GM21423 (cell line): ENCODE measurements at regions not wholly inside any gene's neighbourhood (a gene's known extent, or its start where the extent isn't known, plus 50 kb on each side); places are given as distances from the start of the nearest gene placed in this dataset.

ENCODE experiments used
- ATAC-seq: cut with Tn5 transposase; IDR thresholded peaks from one replicate; pipeline ENCODE4 v1.9.1; 2021; ENCODE audit warnings: mild to moderate bottlenecking, moderate library complexity; ENCODE audit not compliant: unreplicated experiment

DNA sequence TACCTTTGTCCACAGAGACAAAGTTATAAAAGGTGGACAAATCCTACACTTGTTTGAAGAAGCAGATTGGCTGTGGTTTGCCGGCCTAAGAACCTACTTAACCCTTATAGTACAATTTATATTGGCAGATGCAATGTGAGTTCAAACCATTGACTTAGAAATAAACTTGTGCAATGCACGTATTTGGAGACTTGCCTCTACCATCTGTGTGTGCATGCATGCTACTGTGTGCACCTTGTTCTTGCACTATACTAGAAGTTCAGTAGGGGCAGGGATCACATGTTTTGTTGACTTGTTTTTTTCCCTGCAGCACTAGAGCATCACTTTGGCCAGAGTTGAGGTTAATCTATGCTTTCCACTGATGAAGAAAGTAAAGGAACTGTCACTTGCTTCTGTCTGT lies 163.1 kb upstream of the SERP2 start:
- ATAC-seq, result no peak

DNA sequence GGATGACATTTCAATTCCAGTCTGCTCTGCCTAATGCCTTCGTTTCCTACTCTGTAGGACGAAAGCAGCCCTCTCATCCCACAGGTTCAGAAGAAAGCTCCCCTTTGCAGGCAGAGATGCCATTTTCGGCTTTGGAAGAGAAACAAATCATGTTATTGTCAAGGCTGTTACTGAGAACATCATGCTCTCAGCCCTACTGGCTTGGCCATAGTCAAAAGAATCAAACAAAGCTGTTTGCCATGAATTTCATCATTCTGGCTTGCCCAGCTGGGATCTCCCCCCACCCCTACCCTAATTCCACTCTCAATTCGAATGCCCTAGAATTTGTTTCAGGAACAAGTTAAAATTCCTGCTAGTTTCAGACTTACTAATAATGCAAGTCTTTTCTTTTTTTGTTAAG lies 162.3 kb upstream of the SERP2 start:
- ATAC-seq, result no peak

DNA sequence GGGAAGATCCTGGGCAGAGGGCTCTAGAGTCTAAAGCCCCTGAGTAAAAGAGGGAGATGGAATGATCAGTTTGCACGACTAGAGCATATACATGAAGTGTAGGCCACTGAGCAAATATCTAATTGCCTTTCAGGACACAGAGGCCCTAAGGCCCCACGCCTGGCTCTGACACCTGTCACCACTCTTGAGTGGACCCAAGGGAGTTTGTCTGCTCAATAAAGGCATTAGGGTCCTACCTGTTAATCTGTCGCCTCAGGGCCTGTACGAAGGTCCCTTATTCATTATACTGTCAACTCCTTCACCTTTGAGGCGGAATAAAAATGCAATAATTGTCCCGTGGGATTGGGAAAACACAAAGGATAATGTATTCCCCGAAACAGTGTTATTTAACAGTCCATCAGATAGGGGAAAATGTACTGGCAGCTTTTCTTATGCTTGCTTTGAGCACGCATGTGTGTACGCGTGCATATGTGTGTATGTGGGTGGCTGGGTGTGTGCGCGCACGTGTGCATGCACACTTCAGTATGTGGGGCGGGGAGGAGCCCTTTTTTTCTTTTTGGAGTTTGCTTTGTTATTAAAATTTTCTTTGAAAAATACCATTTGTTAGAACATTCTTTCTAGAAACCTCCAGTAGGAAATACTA lies 161.8 kb upstream of the SERP2 start:
- no peak for ATAC-seq

DNA sequence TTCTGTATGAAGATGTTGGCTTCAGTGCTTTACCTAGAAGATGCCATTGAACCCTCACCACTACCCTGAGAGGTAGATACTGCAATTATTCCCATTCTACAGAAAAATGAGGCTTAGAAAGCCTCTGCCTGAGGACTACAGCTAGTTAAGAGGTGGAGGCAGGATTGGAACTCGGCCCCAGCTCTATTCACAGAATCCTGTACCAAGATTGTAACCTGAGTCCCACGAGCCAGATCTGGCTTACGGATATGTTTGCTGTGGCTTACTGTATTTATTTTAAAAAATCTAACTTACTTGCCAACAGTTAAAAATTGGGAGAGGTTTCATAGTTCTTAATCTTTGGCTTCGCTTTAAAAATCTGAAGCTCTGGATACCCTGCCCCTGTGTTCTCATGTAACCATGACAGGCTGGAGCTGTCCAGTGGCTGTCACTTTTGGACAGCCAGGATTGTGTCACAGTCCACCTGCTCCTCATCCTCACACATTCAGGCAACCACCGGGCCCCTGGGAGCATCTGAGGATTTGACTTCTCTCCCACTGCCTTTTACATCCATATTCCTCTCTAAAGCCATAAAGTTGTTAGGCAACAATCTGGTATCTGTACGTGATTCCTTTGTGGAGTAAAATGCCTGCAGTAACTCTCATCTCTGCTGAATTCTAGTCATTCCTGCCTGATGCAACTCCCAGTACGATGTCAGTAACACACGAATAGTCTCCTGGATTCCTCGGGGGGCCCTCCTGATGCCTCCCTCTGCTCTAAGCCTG lies 160.8 kb upstream of the SERP2 start:
- ATAC-seq, result no peak

DNA sequence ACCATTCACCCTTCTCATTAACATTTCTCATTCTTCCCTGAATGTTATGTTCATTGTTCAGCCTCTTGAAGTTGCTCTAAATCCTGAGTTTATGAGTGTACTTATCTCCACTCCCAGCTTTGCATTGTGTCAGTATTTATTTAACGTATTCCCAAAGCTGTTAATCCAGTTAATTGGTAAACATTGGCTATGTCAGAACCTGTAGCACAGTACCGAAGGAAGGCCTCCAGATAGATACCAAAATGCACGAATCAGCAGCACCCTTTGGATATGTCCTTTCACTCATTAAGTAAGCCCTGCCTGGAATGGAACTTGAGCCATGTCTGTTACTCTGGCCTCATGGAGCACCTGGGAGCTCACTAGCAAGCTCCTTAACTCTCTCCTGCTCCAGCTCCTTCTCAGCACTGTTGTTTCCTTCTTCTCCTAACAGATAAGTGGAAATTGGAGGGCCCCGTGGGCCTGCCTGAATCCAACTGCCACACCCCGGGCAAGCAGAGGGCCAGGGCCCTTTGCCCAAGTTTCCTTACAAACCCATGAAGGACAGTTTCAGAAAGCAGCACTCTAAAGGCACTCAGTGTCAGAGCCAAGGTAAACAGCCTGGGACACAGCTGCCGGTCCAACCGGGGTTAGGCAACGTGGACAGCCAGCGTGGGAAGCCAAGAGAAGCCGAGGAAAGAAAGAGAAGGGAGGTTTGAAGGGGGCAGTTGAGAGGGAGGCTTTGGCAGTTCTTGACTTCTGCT lies 155.0 kb upstream of the SERP2 start:
- no peak for ATAC-seq

DNA sequence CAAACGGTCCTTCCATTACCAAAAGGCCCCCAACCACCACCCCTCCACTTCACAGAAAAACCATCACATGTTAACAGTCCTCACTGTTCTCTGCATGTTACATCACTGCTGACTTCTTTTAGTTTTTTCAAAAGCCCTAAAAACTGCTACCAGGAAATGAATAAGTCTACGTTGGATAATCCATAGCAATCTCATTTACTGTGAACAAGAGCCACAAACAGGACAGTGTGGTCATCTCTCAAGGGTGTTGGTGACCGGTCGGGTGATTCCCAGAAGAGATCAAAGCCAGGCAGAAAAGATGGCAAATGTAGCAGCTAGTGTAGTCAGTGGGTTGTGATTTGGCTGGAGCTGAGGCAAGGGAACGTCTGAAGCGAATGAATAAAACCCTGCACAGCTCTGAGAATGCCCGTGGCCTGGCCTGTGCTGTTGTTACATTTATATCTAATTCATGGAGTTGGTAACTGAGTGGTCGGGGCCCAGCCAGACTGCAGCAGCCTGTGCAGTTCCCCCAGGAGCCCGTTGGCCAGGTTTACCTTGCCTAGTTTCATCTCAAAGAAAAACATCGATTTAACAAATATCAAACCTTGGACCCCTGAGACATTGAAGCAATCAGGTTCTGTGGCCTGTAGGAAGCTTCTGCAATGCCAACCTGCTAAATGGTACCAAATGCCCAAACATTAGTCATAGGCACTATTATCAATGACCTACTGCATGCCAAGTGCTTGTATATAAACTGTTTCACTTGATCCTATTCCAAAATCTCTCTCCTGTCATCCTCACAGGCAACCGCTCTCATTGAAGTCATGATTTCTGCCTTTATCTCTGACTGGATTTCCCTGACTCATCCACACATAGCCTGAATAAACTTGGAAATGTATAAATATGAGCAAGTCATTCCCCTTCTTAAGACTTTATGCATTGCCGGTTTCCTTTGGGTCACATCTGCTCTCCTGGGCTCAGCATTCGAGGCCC lies 153.8 kb upstream of the SERP2 start:
- ATAC-seq, result no peak

DNA sequence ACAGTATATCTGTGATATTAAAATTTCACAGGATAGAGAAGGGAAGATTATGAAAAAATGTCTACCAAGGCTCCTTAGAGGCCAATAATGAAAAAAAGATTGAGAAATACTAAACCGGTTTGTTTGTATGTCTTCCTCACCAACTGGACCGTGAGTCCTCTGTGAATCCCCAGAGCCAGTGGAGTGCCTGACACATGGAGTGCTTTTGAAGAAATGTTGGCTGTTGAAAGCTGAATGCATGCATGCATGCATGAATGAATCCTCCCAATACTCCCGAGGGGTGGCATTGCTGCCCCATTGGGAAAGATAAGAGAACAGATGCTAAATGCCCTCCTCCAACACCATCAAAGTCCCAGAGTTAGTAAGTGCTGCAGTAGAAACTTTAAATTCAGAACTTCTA lies 152.7 kb upstream of the SERP2 start:
- no peak for ATAC-seq

DNA sequence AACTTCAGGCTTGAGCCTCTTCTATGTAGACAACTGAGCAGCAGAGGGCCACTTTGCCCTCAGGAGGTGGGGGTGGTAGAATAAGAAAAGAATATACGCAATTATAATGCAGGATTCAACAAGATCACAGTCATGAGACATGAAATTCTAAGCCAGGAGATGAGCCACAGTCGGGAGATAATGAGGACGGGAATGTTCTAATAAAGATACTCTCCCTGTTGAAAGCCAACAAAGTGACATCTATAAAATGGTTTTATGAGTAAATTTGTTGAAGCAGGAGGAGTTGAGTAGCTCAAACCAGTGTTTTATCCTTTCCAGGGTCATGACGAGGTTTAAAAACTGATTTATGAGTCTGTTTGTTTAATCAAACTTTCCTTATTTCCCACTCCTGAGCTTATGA lies 152.0 kb upstream of the SERP2 start:
- ATAC-seq, result no peak

DNA sequence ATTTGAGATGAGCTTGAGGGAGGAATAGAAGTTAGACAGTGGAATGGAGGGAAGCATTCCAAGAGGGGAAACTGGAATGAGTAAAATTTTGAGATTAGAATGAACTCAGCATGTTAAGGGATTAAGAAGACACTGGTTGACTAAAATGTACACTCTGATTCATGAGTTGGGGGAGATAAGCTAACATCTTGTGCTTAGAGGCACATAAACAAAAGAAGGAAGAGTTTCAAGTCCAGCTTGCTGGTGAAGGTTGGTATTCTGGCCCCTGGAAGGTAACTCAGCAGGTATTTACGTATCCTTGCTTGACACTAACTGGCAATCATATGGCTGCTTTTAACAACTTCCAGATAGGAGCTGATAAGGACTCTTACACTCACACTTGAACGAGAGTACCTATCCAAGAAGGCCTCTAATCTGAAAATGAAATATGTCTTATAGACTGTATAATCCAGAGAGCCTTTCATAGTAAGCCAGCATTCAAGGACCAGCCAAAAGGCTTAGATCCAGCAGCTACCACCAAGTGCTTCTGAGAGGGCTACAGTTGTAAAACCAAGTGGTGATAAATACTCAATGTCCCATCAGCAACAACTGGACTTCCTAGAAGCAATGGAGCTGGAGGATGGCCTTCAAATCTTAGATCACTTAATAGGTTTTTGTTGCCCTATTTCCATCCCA lies 149.7 kb upstream of the SERP2 start:
- no peak for ATAC-seq

DNA sequence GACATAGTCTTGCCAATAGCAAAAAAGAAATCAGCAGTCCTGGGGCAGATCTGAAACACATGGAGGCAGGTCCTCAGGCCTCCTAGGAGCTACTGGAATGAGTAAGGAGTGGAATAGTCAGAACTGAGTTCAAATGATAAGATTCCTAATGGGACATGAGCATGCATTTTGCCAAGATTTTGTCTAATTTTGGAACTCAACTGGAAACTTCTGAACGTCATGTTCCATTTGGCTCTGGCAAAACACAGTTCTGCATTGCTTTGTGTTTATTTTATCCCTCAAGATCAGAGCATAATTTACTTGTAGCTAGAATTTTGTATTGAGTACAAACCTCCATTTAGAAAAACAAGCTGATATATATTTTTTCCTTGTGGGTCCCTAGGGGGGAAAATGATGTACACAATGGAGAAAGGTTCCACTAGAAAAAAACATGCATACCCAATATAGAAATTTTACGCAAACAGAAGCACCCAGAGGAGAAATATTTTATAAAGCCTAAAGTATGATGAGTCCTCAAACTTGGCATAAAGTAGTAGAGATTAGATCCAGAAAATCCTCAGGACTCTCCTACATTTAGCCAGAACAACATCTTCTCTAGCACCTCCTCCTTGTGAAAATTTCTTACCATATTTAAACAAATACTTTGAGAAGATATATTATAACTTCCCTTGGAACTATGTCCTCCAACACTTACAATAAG lies 149.0 kb upstream of the SERP2 start:
- no peak for ATAC-seq

DNA sequence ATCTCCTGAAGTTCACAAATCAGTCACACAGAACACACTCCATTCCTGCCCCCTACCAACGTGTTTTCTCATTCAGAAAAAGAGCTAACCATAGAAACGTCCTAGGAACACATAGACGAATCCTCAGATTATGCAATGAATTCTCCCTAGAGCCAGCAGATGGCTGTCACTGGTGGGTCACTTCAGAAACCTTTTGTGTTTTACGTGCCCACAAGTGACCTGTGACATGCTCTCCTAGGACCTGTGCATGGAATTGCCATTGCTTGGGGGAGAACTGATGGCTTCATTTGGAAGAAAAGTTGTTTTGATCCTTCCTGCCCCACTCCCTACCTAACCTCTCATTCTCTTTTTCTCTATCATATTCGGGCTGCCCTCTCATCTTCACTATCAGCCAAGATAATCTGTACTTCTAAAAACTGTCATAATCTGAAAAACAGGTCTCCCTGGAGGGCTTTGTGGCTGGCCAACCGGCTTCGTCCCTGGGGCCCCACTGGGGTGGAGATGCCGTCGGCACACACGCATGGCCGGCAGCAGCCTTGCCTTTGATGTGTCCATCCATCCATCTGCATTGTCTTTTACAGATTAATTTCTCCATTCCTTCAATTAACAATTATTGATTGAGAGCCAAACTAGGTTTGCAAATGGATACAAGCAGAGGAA lies 144.1 kb upstream of the SERP2 start:
- no peak for ATAC-seq

DNA sequence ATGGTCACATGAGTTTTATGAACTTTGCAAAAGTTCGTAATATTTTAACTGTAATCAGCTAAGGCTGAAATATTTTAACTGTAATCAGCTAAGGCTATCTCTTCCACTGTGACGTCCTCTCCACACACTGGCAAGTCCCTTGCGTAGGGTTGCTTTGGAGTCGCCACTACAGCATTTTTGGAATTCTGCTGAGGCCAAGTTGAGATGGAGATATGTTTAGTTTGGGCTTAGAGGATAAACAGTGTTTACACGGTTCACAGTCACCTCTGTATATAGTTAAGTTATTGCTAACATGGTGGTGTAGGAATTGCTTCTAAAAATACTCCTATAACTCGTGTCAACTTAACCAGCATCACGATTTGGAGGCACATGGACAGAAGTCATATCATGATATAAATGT lies 143.6 kb upstream of the SERP2 start:
- no peak for ATAC-seq

DNA sequence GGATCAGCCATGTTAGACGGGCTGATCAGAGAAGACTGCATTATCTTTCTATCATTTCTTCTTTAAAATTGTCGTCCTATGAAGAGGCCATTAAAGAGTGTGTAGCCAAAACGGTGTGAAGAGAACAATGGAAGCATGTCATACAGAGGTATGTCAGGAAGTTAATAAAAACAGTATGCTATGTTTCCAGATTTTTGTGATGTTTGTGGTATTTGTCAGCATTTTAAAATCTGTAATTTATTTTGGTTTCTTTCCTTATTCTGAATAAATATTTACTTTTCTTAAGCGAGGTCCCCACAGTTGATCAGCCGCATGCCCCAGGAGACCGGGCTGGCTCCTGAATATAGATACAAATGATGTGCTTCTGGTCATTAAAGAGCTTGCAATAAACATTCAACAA lies 142.9 kb upstream of the SERP2 start:
- ATAC-seq, result no peak

DNA sequence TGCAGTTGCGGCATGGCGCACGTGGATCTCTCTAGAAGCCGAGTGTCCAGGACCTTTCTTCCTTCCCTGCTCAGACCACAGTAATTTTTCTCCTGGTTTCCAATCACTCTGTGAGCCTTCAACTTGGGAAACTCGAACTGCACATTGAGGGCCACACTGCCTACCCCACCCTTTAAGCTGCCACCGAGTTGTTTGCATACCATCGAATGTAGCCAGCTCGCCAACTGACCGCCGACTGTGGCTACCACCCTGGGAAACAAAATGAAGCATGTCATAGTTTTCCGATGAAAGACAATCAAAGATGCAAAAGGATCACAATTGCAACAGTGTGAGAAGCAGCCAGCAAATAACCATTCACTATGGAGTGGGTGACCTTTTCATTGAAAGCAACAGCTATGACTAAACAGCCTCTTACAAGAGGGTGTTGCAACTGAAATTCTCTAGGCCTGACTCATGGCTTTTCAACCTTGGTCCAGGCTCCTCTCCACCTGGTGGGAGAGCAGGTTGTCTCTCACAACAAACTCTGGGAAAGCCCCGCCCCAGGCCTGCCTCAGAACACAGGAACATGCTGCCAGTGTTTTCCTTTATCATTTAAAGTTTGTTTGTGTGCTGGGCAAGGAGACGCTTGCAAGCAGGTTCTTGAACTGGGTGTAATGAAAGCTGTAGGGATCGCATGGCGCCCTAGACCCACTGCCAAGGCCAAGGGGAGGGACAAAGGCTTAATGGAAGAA lies 141.7 kb upstream of the SERP2 start:
- ATAC-seq, result no peak

DNA sequence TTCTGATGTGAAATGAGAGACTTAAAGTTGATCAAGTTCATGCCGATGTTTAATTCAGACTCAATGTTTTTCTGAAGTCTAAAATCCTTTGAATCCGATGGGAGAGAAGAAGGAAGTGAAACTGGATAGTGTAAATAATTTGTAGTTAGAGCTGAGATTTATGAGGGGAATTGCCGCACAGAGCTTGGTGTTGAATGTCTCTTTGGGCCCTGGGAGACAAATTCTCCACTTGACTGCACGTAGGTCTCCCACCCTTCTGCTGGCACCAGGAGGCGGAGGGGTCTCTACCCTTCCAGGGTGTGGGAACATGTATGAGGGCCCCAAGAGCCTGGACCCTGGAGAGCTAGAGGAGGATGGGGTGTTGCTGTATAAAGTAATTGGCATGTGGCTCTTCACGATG lies 140.8 kb upstream of the SERP2 start:
- no peak for ATAC-seq

DNA sequence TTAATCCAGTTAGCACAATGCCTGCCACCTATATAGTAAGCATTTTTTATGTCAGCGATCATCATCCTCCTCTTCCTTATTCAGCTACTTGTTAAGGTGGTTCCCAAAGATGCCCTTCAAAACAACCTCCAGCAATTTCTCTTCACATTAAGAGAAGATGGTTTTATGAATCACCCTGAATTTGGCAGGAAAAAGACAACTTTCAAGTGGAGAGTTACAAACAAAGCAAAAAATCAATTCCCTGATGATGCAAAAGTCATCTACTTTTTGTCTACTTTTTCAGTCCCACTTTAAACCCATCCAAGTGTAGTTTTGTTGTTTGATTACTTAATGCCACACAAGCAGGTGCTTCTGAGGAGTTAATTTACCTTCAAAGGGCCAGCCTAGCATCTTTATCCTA lies 139.1 kb upstream of the SERP2 start:
- no peak for ATAC-seq

DNA sequence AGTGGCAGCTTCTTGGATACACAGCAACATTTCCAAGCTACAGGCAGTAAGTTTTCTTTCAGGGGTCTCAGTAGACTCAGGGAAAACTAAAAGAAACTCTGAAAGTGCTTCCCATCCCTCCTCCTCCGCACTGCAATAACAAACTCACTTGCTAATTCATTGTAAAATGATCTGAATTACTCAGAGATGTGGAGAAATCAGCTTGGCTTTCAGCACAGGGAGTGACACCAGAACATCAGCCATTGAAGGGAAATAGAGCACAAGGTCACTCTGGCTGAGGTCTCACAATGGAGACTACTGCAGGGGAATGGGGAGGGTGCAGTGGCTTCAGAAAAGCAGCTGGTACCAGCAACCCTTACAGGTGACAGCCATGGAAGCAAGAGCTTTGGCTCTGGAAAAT lies 137.3 kb upstream of the SERP2 start:
- ATAC-seq, result no peak

DNA sequence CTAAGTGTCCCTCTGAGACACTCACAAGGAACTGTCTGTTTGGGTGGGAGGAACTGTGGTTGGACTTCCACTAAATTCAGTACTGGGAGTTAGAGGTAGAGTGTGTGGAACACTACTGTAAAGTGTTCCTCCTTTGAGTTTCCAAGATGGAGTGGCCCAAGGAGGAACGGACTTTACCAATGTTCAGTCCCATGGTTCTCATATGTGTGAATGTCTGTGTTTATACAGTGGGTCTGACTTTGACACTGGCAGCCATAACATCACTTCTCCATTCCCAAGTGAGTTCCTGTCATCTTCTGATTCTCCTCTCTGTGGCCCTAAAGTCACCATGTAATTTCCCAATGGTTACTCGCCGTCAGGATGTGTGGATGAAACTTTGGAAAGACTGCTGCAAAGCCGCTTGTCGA lies 136.8 kb upstream of the SERP2 start:
- ATAC-seq, result no peak
